K562 (cell line): ENCODE measurements at regions not wholly inside any gene's neighbourhood (a gene's known extent, or its start where the extent isn't known, plus 50 kb on each side); places are given as distances from the start of the nearest gene placed in this dataset.

Source experiments
- CBX8 ChIP-seq: fragments of 200-600 bp; sonication (generic); IDR thresholded peaks from 2 replicates; pipeline ENCODE4 v1.6.1; 2012; ENCODE audit warnings: borderline replicate concordance, mixed run types, low read depth, mild to moderate bottlenecking, moderate library complexity, mixed read lengths, low read length, control low read depth, inconsistent platforms; ENCODE audit not compliant: poor library complexity, severe bottlenecking; ENCODE audit errors: extremely low read depth
- CTCF ChIP-seq, 3 experiments: IDR thresholded peaks in 2 of 3; conservative IDR thresholded peaks in 1 of 3; 2 replicates each; pipeline ENCODE4 v1.5.1; 2011 to 2012; ENCODE audit warnings: low read length in 3 of 3, mild to moderate bottlenecking in 3 of 3, control low read depth in 2 of 3, improper control_type of control experiment in 1 of 3, inconsistent platforms in 1 of 3, low read depth in 1 of 3, mixed read lengths in 1 of 3, moderate library complexity in 1 of 3; ENCODE audit not compliant: insufficient read depth in 2 of 3
- E2F1 ChIP-seq: sonication (generic); formaldehyde crosslinking; IDR thresholded peaks from 2 replicates; pipeline ENCODE4 v1.8.1; 2023; ENCODE audit warnings: mild to moderate bottlenecking, missing genetic modification reagents, moderate library complexity
- FOXJ3 ChIP-seq: sonication (generic); formaldehyde crosslinking; IDR thresholded peaks from 2 replicates; pipeline ENCODE4 v1.4.0; 2020; ENCODE audit warnings: mild to moderate bottlenecking, missing genetic modification reagents
- PPARD ChIP-seq: fragments of 250-450 bp; sonication (Bioruptor Pico); IDR thresholded peaks from 2 replicates; pipeline ENCODE4 v1.8.0; 2022; ENCODE audit warnings: inconsistent platforms, mild to moderate bottlenecking, moderate library complexity
- ZNF57 ChIP-seq: fragments of 450-650 bp; formaldehyde crosslinking; IDR thresholded peaks from 2 replicates; pipeline ENCODE4 v1.4.0; 2020; ENCODE audit warnings: mild to moderate bottlenecking, moderate library complexity
- TF ChIP-seq, protein P1 (sequence below): sonication (generic); formaldehyde crosslinking; IDR thresholded peaks from 2 replicates; pipeline ENCODE4 v1.8.0; 2022; ENCODE audit warnings: mild to moderate bottlenecking, missing genetic modification reagents
- TF ChIP-seq, protein P2 (sequence below): fragments of 250-450 bp; sonication (Bioruptor Pico); IDR thresholded peaks from 2 replicates; pipeline ENCODE4 v1.8.0; 2022; ENCODE audit warnings: moderate library complexity, mild to moderate bottlenecking, inconsistent platforms

DNA sequence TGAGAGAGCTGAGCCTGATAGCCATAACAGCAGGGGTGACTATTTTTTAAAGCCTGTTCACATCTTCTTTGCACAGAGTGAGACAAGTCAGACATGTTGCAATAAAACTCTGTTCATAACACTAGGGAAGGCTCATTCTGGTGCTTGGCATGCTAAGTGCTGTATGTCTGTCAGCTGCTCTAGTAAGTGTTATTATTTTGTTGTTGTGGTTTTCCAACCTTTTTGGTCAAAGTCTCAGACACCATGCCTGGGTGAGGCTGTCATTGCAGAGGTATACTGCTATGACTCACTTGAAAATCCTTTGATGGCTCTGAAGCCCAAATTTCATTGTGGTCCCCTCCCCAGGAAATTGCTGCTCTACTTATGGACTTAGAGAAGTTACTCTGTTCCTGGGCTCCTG lies 129.7 kb downstream of the ADRA2A start:
- TF ChIP-seq ZNF57, result no peak
- TF ChIP-seq FOXJ3, result no peak
- TF ChIP-seq PPARD (CRISPR knock-in tag), result no peak
- TF ChIP-seq, protein P1, sequence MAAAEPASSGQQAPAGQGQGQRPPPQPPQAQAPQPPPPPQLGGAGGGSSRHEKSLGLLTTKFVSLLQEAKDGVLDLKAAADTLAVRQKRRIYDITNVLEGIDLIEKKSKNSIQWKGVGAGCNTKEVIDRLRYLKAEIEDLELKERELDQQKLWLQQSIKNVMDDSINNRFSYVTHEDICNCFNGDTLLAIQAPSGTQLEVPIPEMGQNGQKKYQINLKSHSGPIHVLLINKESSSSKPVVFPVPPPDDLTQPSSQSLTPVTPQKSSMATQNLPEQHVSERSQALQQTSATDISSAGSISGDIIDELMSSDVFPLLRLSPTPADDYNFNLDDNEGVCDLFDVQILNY, result no peak
- no peak for TF ChIP-seq CTCF (IDR thresholded peaks at IDR 0.05 in 2 of 3, conservative IDR thresholded peaks at IDR 0.05 in 1 of 3; ENCODE audit: insufficient read depth in 2 of 3, low read depth in 1 of 3, low read length in 3 of 3)
- TF ChIP-seq CBX8, result no peak
- TF ChIP-seq, protein P2, sequence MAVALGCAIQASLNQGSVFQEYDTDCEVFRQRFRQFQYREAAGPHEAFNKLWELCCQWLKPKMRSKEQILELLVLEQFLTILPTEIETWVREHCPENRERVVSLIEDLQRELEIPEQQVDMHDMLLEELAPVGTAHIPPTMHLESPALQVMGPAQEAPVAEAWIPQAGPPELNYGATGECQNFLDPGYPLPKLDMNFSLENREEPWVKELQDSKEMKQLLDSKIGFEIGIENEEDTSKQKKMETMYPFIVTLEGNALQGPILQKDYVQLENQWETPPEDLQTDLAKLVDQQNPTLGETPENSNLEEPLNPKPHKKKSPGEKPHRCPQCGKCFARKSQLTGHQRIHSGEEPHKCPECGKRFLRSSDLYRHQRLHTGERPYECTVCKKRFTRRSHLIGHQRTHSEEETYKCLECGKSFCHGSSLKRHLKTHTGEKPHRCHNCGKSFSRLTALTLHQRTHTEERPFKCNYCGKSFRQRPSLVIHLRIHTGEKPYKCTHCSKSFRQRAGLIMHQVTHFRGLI (CRISPR knock-in tag), result no peak
- TF ChIP-seq E2F1 (CRISPR knock-in tag), result no peak
